Fibroblast of the conjunctiva (primary cell): ENCODE measurements at regions not wholly inside any gene's neighbourhood (a gene's known extent, or its start where the extent isn't known, plus 50 kb on each side); places are given as distances from the start of the nearest gene placed in this dataset.
"Not testable (repeated sequence)": the region's sequence is repeated elsewhere in the genome, so short reads cannot be mapped to it uniquely, and the experiment has no call there.

ENCODE experiments used
- DNase-seq: peaks from one replicate; pipeline ENCODE4 v3.0.0-alpha.2; 2010; ENCODE audit warnings: low read depth

DNA sequence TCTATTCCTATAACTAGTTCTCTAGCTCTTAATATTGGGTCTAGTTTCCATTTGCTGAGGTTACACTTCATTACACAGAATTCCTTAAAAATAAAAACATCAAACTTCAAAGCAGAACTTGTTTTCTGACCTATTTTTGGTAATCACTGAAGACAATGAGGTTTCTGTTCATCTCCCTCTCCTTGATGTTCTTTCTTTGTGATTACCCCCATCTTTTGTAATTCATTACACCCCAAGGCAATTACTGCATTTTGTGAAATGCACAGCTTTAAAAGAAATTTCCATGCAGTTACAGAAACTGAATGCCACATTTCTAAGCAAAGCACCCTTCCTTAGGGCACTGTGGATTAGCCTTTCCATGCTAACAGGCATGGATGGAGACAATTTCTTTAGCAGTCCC is 363.2 kb upstream of the RND3 start:
- no peak for DNase-seq

DNA sequence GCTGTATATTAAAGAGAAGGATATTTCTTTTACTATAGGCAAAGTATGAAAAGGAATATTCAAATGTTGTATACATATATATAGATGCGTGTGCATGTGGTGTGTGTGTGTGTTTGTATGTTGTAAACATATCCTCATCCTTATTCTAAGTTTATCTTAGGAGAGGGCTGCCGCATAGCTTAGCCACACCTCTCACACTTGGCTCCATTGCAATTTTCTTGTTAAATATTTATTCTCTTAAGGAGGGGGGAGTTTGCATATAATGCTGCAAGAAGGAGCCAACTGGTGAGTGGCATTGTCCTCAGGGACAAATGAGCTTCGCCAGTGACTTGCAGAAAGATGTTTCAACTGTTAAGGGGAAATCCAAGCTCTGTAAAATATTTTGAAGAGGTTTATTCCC is 360.1 kb upstream of the RND3 start:
- no peak for DNase-seq

DNA sequence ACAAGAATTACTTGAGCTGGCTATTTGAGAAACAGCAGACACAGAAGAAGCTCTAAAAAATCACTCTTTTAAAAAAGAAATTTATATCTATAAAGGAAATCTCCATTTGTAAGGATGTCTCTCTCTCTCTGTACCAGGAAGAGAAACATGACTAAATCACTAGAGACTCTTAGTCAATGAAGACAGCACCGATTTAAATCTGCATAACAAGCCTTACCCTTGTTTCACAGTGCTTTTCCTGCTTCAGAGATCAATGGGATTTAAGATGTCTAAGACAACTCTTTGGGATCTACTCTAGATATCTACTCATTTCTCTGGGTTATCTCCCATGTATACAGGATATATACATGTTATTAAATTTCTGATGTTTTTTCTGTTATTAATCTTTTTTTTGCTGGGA is 359.2 kb upstream of the RND3 start:
- no peak for DNase-seq

DNA sequence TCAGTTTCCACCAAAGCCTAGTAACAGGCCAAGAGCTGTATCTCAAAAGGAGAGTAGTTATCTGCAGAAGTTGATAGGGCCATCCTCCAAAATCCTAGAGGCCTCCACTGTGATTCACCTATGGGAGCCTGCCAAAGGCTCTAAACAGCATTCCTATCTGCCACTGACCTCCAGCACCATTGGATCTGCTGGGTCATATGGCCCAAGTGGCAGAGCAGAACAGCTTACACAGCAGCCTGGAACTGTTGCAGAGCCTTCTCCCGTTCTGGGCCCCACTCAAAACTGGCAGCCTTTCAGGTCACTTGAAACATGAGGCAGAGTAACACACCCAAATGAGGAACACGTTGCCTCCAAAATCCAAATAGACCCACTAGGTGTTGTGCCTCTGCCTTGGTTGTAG is 345.2 kb upstream of the RND3 start:
- DNase-seq = no peak

DNA sequence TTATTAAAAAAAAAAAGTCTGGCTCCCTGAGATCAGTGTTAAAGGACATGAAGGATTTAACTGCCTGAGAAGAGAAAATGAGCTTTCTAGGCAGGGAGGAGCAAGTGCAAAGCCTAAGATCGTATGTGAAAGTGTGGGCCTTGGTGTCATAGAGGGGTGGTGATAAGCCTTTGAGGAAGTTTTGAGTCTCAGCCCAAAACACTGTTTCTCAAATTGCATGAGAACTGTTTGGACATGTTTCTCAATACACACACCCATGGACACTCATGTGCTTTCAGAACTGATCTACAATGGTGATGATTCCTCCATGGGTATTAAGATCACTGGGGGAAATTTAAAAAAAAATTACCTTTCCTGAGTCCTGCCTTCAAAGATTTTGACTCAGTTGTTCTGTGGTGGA is 336.7 kb upstream of the RND3 start:
- no peak for DNase-seq

DNA sequence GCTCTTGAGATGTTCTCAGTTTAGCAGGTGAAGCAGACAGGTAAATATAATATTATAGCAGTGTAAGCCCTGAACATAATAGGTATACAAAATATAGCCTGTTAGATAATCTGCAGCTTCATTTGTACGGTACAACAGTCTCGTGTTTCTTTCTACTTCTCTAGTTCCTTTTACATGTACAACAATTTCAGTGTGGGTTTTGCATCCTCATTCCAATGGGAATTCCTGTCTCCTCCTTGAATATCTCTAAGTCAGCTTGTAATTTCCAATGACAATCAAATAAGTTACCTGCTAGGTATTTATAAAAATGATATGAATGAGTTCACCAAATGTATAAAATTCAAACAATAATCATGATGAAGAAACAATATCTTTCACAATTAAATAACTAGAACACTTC is 330.0 kb upstream of the RND3 start:
- DNase-seq = no peak

DNA sequence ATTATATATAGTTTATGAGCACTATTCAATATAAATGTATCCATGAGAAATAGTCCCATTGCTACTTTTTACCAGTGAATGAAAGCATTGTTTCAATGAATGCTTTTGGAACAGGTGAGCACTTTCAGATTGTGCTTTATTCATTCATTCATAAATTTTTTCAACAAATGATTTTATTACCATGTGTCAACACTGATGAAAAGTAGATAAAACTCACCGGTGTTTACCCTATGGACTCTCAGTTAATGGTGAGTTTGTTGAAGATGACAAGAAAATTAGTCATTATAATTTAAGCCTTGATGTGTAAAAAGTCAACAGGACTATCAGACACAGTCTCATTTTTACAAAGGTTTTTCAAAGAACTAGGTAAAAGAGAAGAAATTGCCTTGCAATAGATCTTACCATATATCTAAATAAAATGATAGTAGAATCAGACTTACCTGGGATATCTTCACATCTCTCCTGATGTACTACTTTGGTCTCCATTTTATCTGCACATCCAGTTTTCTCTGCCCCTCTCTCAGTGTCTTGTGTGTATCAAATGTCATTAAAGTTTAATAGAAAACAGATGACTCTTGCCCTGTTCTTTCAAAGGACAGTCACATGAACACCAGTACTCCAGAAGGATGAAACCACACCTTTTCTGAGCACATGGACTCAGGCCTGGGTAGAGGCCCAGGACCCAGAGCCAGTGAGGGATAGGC is 325.3 kb upstream of the RND3 start:
- no peak for DNase-seq

DNA sequence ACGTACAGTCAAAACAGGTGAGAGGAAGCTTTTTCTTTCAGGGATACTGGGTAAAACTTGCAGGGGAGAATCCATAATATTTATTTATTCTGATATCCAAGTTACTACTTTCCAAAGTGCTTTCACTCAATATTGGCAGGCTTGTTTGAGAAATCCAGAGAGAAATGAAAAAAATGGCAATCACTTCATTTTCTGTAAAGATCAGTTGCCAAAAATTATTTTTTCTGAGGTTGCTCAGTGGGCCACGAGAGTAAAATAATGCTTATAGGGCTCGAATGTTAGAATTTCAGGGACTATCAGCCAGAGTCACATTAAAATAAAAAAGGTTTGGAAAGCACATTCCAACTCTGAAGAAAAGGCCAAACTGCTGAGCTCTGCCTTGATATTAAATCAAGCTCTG is 324.6 kb upstream of the RND3 start:
- DNase-seq = no peak

DNA sequence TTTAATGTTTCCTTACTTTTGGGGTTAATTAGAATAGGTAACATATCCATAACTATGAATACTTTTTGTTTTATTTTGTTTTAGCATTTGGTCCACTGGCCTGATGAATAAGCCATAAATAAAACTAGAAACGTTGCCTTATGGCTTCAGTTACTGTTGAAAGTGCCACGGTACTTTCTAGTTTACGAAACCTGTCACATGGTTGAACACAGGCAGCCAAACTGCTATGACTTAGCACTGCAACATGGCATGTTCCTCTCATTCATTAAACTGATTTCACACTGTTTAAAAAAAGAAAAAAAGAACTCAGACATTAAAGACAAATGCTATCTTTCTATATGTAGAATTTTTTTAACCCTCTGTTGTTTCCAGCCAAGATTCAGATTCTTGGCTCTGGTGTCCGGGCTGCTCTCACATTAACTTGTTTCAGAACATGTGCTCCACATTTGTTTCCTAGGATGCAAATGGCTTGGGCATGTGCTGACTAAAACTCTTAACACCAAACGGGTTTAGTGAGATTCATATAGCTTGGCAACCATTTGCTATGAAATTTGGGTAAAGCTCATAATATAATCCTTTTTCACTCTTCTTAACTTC is 323.9 kb upstream of the RND3 start:
- DNase-seq = peak; percentile 22

DNA sequence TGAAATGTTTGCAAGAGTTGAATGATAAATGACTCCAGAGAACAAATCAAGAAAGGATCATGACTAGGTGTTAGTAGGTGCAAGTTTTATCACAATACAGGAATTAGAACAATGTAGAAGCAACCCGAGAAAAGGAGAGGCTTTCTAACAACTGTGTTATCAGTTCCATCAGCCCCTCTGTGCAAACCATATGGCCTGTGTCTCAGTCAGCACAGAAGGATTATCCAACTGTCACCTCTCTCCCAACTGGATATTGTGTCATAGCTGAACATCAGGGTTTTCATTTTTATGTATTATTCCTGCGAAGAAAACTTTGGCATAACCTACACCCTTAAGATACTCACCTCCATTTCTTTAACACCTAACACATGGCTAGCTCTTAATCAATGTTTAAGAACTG is 321.6 kb upstream of the RND3 start:
- no peak for DNase-seq

DNA sequence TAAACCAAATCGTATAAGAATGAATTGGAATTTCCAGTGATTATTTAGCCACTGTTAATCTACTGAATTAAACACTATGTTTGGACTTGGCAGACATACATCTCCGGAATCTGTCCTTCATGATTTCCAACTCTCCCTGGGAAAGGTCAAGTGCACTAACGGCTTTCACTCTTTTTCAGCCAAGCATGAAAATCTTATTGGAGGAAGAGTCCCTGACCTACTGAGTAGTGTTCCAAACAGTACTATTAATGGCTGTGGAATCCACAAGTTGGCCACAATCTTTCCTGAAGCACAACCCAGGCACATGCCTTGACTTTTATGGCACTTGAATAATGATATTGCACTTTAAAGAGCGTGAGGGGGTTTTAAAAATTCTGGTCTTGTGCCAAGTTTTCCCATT is 318.9 kb upstream of the RND3 start:
- DNase-seq = no peak

DNA sequence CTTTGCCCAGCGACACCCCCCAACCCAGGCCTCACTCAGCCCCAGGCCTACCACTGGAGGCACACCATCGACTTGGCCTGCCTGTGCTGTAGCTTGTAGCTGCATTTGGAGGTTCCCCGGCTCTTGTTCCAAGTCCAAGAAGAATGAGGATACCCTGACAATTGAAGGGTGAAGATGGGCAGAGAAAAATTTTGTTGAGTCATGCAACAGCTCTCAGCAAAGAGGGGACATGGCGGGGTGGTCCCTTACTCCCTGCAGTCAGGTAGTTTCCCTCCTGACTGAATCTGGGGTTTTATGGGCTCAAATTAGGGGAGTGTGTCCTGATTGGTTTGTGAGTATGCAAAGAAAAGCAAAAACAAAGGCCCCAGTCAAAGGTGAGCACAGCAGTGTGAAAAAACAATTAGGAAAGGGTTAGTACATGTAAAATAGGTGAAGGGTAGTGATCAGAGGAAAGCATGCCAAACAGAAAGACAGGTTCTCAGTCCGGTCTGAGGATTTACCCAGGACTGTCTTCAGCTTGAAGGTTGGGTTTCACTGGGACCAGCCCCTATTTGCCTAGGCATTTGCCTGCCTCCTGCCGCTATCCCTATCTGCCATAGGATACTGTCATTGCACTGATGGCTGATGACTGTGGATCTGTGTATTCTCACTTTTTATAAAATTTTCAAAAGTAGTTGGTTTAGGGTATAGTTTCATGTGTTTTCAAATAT is 316.4 kb upstream of the RND3 start:
- DNase-seq = no peak

DNA sequence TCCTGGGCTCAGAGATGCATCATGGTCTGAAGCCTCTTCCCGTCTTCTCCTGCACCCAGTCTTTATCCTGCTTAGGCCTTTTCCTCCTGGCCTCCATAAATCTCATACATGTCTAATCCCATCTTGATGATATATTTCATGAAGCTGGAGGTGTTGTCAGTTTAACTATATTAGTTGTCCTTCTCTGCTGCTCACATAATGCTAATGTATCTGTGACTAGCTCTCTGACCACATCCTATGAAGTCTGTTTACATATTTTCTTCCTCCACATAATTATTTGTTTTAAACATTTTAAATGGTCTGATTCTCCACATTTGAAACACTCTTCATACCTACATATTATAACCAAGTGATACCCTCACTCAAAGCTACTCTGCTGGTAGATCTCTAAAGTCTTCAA is 315.2 kb upstream of the RND3 start:
- DNase-seq = no peak

DNA sequence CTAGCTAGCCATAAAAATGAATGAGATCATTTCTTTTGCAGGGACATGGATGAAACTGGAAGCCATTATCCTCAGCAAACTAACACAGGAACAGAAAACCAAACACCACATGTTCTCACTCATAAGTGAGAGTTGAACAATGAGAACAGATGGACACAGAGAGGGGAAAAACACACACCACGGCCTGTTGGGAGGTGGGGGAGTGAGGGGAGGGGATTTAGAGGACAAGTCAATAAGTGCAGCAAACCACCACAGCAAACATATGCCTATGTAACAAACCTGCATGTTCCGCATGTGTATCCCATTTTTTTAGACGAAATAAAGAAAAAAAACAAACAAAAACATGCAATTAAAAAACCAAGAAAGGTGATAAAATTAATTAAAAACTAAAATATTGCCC is 308.8 kb upstream of the RND3 start:
- not testable (repeated sequence) for DNase-seq

DNA sequence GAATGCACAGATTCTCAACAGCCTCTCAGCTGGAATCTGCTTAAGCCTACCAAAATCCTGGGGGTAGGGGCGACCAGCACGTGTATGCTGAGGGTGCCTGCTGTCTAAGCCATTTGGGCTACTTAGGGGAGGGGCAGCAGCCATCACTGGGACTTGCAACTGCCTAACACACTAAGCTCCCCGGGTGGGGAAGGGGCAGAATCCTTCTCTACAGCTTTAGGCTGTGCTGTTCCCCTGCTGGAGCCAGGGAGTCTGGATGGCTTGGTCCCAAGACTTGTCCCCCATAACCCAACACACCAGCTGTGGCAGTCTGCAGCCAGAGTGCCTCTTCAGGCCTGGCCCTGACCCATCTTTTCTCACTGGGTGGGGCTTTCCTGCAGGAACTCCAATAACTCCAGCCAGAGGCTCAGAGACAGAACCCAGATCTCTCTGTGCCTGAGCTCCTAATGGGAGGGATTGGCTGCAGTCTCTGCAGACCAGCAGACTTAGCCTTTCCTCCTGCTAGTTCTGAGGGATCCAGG is 305.4 kb upstream of the RND3 start:
- DNase-seq = no peak

DNA sequence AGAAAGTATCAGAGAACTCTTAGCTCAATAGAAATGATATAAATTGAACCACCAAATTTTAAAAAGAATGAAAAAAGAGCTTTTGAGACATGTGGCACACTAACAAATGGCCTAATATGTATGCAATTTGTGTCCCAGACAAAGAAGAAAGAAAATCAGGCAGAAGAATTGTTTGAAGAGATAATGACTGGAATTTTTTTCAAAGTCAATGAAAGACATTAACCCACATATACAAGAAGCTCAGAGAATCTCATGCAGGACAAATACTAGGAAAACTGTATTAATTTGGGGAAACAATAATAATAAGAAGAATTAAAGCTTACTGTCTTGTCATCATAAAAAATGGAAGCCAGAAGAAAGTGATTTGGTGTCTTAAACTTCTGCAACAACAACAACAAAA is 304.1 kb upstream of the RND3 start:
- DNase-seq = no peak

DNA sequence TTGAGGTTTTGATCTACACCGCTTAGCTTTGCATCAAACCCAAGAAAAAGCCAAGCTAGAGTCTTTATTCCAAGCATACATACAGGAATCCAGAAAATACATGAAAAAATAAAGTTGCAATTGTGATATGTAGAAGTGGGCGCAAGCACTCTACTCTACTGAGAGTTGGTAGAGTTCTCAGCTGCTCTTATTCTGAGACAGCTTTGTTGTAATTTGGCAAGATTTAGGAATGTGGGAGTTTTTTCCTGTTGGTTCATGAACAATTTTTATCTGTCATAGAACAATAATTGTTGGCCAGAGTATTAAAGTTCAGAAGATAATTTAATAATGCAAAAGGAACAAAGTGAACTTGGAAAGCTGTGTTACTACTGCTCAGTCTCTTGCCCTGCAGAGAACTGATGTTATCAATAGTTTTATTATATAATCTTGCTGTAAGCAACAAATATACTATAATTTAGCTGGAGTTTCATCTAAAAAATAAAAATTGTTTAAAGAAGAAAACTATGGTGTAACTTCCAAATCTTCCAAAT is 302.0 kb upstream of the RND3 start:
- no peak for DNase-seq

DNA sequence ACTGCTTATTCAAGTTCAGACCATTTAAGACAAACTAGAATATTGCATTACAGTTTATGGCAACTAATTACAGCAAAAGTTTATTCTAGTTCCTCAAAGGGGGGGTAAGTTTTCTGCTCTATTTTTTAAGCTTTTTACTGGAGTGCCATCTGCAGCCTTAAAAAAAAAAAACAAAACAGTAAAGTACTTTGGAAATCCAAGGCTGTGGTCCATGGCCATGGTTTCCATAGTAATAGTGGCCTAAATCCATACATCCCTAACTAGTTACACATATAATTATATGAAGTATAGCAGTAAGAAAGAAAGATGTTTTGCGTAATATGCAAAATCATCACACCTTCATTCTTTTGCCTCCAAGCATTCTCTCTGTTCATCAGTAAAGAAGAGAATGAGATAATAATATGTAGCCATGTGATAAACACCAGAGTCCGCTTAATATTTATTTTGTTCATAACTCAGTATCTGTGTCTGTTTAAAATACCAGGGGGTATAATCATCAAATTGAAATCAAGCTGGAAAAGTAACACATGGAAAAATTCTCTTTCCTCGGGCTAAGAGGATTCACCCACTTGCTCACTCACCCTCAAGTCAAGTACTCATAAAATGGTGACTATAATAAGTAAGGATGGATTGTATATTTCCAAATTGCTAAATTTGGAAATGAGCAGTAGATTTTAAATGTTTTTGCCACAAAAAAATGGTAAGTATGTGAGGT is 301.1 kb upstream of the RND3 start:
- no peak for DNase-seq

DNA sequence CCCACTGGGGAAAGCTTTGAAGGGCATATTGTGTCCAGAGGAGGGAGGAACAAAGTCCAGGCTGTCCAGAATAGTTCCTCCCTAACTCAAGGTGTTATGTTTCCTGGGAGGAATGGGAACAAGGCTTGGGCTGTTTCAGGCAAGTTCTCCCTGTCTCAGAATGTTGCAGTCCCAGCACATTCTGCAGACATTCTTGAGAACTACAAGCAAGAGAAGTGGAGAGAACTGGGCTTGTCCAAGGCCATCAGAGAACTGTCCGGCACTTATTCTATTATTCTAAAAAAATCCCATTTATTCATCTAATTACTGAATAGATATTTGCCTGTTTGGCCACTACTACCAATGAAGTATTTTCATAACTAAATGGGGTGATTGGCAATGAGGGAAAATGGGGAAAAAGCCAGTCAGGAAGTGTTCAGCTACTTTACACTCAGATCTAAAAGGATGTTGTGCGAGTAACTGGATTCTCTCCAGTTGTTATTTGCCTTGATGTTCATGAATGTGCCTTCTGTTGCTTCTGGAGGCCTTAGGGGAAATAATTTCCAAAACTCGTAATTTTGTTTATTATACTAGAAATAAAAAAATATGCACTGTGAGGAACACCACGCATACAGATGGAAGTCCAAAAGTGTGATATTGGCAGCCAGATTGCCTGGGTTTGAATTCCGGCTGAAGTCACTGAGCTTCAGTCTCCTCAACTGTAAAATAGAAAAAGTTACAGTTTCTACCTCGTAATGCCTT is 300.1 kb upstream of the RND3 start:
- DNase-seq = no peak

DNA sequence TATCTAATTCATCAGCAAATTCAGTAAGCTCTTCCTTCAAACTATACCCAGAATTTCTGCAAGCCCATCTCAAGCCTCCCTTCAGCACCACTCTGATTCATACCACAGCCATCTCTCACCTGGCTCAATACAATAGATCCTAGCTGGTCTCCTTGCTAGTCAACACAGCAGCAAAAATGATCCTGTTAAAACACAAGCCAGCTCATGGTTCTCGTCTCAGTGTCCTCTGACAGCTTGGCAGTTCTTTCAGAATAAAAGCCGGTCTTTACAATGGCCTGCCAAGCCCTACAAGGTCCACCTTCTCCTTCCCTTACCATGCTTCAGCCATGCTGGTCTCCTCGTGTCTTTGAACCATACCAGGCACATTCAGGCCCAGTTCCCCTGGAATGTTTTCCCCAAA is 296.9 kb upstream of the RND3 start:
- DNase-seq = no peak

DNA sequence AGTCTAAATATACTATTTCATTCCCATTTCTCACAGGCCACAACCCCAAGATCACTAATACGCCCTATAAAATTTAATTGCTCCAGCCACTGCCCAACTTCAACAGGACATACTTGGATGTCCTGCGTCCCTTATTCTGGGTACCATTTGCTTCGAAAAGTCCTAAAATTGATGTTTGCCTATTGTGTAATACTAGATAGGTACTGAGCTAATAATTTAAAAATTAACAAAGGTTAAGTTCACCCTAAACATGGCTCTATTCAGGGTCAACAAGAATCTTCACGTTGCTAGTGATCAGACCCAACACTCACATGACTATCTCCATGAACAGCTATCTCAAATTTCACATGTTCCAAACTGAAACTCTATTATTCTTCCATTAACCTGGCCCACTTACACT is 296.4 kb upstream of the RND3 start:
- DNase-seq = no peak

DNA sequence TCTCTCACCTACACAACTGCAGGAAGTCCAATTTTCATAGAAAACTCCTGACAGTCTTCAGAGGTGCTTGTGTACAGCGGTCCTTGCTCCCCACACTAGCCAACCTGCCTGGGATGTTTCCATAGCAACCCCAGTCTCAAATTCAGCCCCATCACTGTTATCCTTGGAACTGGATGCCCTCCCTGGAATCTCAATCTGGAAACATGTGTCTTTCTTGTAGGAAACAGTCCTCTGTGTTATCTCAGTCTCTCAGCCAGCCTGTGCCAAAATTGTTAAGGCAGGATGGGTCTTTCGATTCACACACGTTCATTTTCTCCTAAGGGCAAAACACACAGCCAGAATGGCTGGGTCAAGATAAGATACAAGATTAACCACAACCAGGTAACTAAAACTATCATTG is 295.5 kb upstream of the RND3 start:
- DNase-seq = no peak
